ENCODE measurements at regions not wholly inside any gene's neighbourhood (a gene's known extent, or its start where the extent isn't known, plus 50 kb on each side); places are given as distances from the start of the nearest gene placed in this dataset.

DNA sequence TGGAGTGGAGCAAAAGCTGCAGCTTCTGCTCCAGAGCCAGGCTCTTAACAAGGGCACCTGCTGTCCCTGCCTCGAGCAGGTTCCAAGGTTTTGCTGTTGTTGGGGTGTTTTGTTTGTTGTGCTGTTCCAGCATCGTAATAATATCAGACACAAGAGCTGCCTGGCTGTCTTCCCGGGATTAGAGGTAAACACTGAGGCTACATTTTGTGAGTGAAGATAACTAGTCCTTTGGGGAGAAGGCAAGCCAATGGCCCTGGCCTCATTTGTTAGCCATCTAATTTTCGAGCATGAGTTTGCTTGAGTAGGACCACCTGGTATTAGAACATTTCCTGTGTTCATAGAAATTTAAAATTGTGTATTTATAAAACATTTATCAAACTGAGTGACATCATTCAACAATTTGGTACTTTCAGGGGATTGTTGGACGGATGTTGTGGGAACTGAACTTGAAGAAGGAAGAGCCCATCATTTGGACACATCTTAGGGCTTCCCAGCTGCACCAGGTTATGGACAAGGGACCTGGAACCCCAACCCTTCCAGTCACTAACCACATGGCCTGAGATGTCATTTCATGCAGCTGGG lies 555.0 kb downstream of the TNS3 start:
- Mint-ChIP-seq H3K4me1 (no peaks in the 10 kb centered on the region), H3K27me3 (ENCODE audit: low read depth in 2 of 2) (no peaks in the 10 kb centered on the region), H3K9me3 (peaks cover 8 to 12% of the 10 kb centered on the region in 2 donors), H3K36me3 (no peaks in the 10 kb centered on the region), H3K4me3 (no peak overlapping the region), H3K27ac (no peak overlapping the region)
- 73% methylated on average over 4 of the region's 5 CpGs for WGBS (ENCODE audit: insufficient coverage)
- no peaks in the 10 kb centered on the region for H3K9me3 ChIP-seq (ENCODE audit: control insufficient read depth, insufficient read depth, low read length)
- H3K36me3 ChIP-seq (ENCODE audit: control insufficient read depth, insufficient read depth, low read length) = no peaks in the 10 kb centered on the region
- DNase-seq = no peak
- no peaks in the 10 kb centered on the region for H3K27me3 ChIP-seq (ENCODE audit: control insufficient read depth, insufficient read depth, low read length)
- intact Hi-C loops (cut with micrococcal nuclease) = no loop called here
- H3K4me1 ChIP-seq (ENCODE audit: control insufficient read depth, insufficient read depth, low read length) = no peaks in the 10 kb centered on the region
- no peak overlapping the region for H3K27ac ChIP-seq (ENCODE audit: low read length)
- ATAC-seq = no peak
- TF ChIP-seq, protein P1, sequence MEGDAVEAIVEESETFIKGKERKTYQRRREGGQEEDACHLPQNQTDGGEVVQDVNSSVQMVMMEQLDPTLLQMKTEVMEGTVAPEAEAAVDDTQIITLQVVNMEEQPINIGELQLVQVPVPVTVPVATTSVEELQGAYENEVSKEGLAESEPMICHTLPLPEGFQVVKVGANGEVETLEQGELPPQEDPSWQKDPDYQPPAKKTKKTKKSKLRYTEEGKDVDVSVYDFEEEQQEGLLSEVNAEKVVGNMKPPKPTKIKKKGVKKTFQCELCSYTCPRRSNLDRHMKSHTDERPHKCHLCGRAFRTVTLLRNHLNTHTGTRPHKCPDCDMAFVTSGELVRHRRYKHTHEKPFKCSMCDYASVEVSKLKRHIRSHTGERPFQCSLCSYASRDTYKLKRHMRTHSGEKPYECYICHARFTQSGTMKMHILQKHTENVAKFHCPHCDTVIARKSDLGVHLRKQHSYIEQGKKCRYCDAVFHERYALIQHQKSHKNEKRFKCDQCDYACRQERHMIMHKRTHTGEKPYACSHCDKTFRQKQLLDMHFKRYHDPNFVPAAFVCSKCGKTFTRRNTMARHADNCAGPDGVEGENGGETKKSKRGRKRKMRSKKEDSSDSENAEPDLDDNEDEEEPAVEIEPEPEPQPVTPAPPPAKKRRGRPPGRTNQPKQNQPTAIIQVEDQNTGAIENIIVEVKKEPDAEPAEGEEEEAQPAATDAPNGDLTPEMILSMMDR (IDR thresholded peaks at IDR 0.05) = no peak
- H3K4me3 ChIP-seq (ENCODE audit: low read length) = no peak overlapping the region

GRCh38 chr7:47024991-47025390 lies 556.9 kb downstream of the TNS3 start:
- Histone ChIP-seq H3K4me3 (ENCODE audit: low read length) (no peak overlapping the region), H3K27me3 (ENCODE audit: control insufficient read depth, insufficient read depth, low read length) (no peaks in the 10 kb centered on the region), H3K4me1 (ENCODE audit: control insufficient read depth, insufficient read depth, low read length) (no peaks in the 10 kb centered on the region), H3K36me3 (ENCODE audit: control insufficient read depth, insufficient read depth, low read length) (no peaks in the 10 kb centered on the region), H3K27ac (ENCODE audit: low read length) (no peak overlapping the region), H3K9me3 (ENCODE audit: control insufficient read depth, insufficient read depth, low read length) (no peaks in the 10 kb centered on the region)
- no peaks in the 10 kb centered on the region for H3K4me1 Mint-ChIP-seq
- intact Hi-C loops (cut with micrococcal nuclease) = no loop called here
- H3K4me3 Mint-ChIP-seq = no peak overlapping the region
- peaks cover 12 to 13% of the 10 kb centered on the region in 2 donors for H3K9me3 Mint-ChIP-seq
- DNase-seq (no peak), ATAC-seq (no peak)
- TF ChIP-seq, protein P1 (IDR thresholded peaks at IDR 0.05) = no peak
- no peak overlapping the region for H3K27ac Mint-ChIP-seq
- no peaks in the 10 kb centered on the region for H3K36me3 Mint-ChIP-seq
- 47% methylated on average over 3 of the region's 4 CpGs for WGBS (ENCODE audit: insufficient coverage)
- no peaks in the 10 kb centered on the region for H3K27me3 Mint-ChIP-seq (ENCODE audit: low read depth in 2 of 2)

- Mint-ChIP-seq H3K4me3 (no peak overlapping the region), H3K27me3 (ENCODE audit: low read depth in 2 of 2) (no peaks in the 10 kb centered on the region), H3K36me3 (no peaks in the 10 kb centered on the region), H3K27ac (no peak overlapping the region), H3K4me1 (no peaks in the 10 kb centered on the region), H3K9me3 (peaks cover 10 to 13% of the 10 kb centered on the region in 2 donors)
- ATAC-seq (no peak), DNase-seq (no peak)
- no peak overlapping the region for H3K27ac ChIP-seq (ENCODE audit: low read length)
- H3K4me1 ChIP-seq (ENCODE audit: control insufficient read depth, insufficient read depth, low read length) = no peaks in the 10 kb centered on the region
- no peaks in the 10 kb centered on the region for H3K36me3 ChIP-seq (ENCODE audit: control insufficient read depth, insufficient read depth, low read length)
- 92% methylated on average over 1 of the region's 1 CpG for WGBS (ENCODE audit: insufficient coverage)
- H3K9me3 ChIP-seq (ENCODE audit: control insufficient read depth, insufficient read depth, low read length) = no peaks in the 10 kb centered on the region
- no peaks in the 10 kb centered on the region for H3K27me3 ChIP-seq (ENCODE audit: control insufficient read depth, insufficient read depth, low read length)
- intact Hi-C loops (cut with micrococcal nuclease) = no loop called here
- H3K4me3 ChIP-seq (ENCODE audit: low read length) = no peak overlapping the region
- TF ChIP-seq, protein P1 (IDR thresholded peaks at IDR 0.05) = no peak
Measured at GRCh38 chr7:47008461-47008860, 573.5 kb downstream of the TNS3 start.

DNA sequence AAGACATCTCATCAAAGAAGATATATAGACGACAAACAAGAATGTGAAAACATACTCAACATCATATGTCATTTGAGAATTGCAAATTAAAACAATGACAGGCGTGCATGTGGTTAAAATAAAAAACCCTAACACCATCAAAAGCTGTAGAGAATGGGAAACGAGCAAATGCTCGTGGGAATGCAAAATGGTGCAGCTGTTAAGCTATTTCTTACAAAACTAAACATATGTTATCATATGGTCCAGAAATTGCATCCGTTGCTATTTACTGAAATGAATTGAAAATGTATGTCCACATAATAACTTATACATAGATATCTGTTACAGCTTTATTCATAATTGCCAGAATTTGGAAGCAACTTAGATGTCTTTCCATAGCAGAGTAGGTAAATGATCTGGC lies 574.4 kb downstream of the TNS3 start:
- DNase-seq (no peak), ATAC-seq (no peak)
- Mint-ChIP-seq H3K9me3 (peaks cover 10 to 13% of the 10 kb centered on the region in 2 donors), H3K4me1 (no peaks in the 10 kb centered on the region), H3K36me3 (no peaks in the 10 kb centered on the region), H3K27ac (no peak overlapping the region), H3K4me3 (no peak overlapping the region), H3K27me3 (ENCODE audit: low read depth in 2 of 2) (no peaks in the 10 kb centered on the region)
- intact Hi-C loops (cut with micrococcal nuclease) = no loop called here
- TF ChIP-seq, protein P1 (IDR thresholded peaks at IDR 0.05) = no peak
- no peak overlapping the region for H3K27ac ChIP-seq (ENCODE audit: low read length)
- H3K4me1 ChIP-seq (ENCODE audit: control insufficient read depth, insufficient read depth, low read length) = no peaks in the 10 kb centered on the region
- no peaks in the 10 kb centered on the region for H3K36me3 ChIP-seq (ENCODE audit: control insufficient read depth, insufficient read depth, low read length)
- 59% methylated on average over 5 of the region's 5 CpGs for WGBS (ENCODE audit: insufficient coverage)
- H3K9me3 ChIP-seq (ENCODE audit: control insufficient read depth, insufficient read depth, low read length) = no peaks in the 10 kb centered on the region
- H3K4me3 ChIP-seq (ENCODE audit: low read length) = no peak overlapping the region
- no peaks in the 10 kb centered on the region for H3K27me3 ChIP-seq (ENCODE audit: control insufficient read depth, insufficient read depth, low read length)

All from natural killer cell (primary cell).